ENCODE measurements at regions not wholly inside any gene's neighbourhood (a gene's known extent, or its start where the extent isn't known, plus 50 kb on each side); places are given as distances from the start of the nearest gene placed in this dataset.
"Not testable (repeated sequence)": the region's sequence is repeated elsewhere in the genome, so short reads cannot be mapped to it uniquely, and the experiment has no call there.

DNA sequence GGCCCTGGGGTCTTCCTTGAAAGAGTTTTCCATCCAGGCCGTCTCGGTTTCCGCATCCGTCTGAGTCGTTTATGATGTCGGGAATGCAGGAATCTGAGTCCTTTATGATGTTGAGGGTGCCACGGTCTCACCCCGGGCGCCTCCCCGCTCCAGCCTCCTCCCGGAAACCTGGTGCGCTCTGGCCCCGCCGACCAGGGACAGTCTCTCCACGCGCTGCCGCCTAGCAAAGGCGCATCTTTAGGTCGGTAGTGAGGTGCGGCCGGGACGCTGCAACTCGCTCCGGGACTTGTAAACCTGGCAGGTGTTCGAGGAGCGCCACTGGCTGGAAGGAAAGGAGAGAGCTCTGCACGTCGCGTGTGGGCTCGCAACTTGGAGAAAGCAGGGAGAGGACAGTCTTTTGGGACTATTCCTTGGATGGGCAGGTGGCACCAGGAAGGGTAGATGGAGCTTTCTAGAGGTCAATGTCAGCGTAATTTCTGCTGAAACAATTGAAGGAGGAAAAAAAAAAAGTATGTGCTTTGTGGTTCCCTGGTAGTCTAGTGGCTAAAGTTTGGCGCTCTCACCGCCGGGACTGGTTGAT lies 132.0 kb downstream of the FAM72B start:
- H3K36me3 Mint-ChIP-seq (ENCODE audit: low read depth); H3K4me1 Mint-ChIP-seq (ENCODE audit: low read depth); H3K27ac Mint-ChIP-seq; H3K9me3 Mint-ChIP-seq: not testable (repeated sequence)
- peak; percentile 32 for DNase-seq
- H3K4me3 Mint-ChIP-seq = peak overlapping the region; percentile 42
- H3K27me3 Mint-ChIP-seq = peaks cover 16% of the 10 kb centered on the region

DNA sequence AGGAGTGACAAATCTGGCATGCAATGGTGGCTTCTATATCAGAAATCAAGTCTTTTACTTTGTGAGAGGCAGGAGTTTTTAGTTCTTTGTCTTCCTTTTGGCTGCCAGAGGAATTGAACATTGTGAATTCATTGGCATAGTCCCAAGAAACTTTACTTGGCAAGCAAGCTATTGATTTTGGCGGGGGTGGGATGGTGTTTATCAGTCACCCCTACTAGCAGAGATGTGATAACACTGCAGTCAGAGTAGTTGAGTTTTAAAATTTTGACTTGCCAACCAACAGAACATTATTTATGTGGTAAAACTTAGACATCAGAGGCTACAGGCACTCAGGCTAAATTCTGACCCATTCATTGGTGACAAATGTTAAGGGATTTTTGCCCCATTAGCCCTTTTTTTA lies 129.2 kb downstream of the FAM72B start:
- not testable (repeated sequence) for H3K9me3 Mint-ChIP-seq; DNase-seq; H3K36me3 Mint-ChIP-seq (ENCODE audit: low read depth); H3K27ac Mint-ChIP-seq; H3K4me1 Mint-ChIP-seq (ENCODE audit: low read depth); H3K4me3 Mint-ChIP-seq
- H3K27me3 Mint-ChIP-seq = peaks cover 13% of the 10 kb centered on the region

DNA sequence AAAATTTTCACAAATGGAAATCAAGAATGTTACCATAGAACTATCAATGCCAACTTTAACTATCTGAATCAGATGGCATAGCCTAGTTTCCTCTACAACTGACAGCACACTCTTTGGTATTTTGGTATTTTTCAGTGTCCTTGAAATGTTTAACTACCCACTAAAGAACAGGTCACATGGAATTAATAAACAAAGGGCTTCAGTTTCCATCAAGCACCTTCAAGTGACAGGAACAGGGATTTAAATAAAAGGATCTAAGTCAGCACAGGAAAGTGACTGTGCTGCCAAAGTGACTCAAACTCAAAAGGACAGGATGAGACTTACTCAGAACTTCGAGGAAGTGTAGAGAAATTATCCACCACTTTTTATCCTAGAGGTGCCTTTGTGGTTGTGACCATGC lies 117.2 kb downstream of the FAM72B start:
- not testable (repeated sequence) for H3K36me3 Mint-ChIP-seq (ENCODE audit: low read depth); H3K4me3 Mint-ChIP-seq; DNase-seq; H3K9me3 Mint-ChIP-seq; H3K27me3 Mint-ChIP-seq; H3K27ac Mint-ChIP-seq; H3K4me1 Mint-ChIP-seq (ENCODE audit: low read depth)

DNA sequence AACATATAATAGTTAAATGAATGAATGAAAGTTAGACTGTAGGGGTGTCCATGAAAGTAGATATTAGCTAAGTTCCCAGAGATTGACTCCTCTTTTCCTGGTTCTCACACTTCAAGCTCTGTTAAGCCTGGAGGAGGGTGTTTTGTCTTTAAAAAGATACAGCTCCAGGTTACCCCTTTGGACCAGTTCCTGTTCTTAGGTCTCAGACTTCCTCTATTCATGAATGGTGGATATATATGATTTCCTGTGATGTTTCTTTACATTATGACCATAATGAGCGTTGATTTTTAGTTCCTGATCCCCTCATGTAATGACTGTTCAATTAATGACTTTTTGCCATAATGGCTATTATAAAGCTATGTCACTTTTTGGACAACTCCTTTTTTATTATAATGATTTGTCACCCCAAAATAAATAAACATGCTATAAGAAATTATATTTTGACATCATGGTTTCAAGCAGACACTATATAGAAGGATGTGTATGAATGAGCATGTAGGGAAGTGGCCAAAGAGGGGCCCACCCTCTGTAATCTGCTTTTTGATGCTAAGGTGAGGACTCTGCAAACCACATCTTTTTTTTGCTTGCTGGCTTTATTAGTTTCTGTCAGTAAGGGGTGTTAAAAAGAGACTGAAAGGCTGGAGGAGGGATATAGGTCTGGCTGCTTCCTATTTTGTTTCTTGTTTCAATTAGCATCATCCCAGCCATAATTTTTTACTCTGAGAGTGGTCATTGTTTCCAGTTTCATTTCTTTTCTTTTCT lies 115.2 kb downstream of the FAM72B start:
- not testable (repeated sequence) for H3K4me3 Mint-ChIP-seq

DNA sequence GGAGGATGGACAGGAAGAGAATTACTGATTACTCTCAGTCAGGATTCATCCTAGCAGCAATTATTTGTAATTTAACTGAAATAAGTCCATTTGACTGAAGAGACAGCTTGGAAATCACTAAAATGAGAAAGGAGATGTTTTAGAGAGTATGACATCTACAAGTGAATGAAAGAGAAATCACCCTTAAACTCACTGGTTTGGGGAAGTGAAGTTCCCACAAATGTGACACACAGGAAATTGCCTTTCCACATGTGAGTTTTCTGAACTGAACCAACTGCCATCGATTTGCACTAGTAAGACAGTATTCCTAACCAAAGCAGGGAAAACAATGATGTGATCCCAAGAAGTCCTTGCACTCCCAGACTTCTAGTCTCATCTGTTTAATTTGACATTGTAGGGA lies 110.3 kb downstream of the FAM72B start:
- H3K4me1 Mint-ChIP-seq (ENCODE audit: low read depth); H3K27ac Mint-ChIP-seq: not testable (repeated sequence)

More for the DNA sequence above, 115.2 kb downstream of the FAM72B start:
- not testable (repeated sequence) for DNase-seq; H3K27me3 Mint-ChIP-seq; H3K27ac Mint-ChIP-seq; H3K9me3 Mint-ChIP-seq; H3K36me3 Mint-ChIP-seq (ENCODE audit: low read depth); H3K4me1 Mint-ChIP-seq (ENCODE audit: low read depth)

DNA sequence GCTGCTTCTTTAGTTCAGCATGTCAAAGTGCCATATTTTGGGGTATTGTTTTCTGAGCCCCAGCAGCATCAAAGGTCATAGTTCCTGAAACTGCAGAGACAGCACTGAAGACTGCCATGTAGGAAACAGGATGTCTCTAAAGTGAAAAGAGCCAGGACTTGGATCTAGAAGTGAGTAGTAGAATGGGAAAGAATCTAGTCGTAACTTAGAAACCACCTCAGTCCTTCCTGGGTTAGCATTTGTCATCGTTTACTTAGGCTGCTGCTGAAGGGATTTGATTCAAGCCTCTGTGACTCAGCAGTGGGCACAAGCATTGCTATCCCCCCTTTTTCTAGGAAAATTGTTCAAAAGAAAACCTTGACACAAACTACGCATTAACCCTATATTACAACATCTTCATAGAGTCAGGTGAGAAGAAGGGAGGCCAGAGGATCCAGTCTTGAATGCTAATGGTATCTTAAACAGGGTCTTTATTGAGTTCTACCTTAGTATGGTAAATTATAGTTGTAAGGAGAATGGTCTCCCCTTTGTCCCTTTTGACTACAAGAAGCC lies 108.8 kb downstream of the FAM72B start:
- DNase-seq; H3K9me3 Mint-ChIP-seq; H3K4me3 Mint-ChIP-seq; H3K27me3 Mint-ChIP-seq; H3K27ac Mint-ChIP-seq; H3K36me3 Mint-ChIP-seq (ENCODE audit: low read depth): not testable (repeated sequence)
- H3K4me1 Mint-ChIP-seq (ENCODE audit: low read depth) = peaks cover 17% of the 10 kb centered on the region

More for the DNA sequence above, 110.3 kb downstream of the FAM72B start:
- H3K27me3 Mint-ChIP-seq; H3K36me3 Mint-ChIP-seq (ENCODE audit: low read depth); DNase-seq; H3K4me3 Mint-ChIP-seq; H3K9me3 Mint-ChIP-seq: not testable (repeated sequence)

GRCh38 chr1:121076674-121077073 lies 107.5 kb downstream of the FAM72B start:
- not testable (repeated sequence) for H3K9me3 Mint-ChIP-seq; DNase-seq; H3K36me3 Mint-ChIP-seq (ENCODE audit: low read depth); H3K4me3 Mint-ChIP-seq; H3K27me3 Mint-ChIP-seq
- peak overlapping the region; percentile 98 for H3K27ac Mint-ChIP-seq
- peaks cover 25% of the 10 kb centered on the region for H3K4me1 Mint-ChIP-seq (ENCODE audit: low read depth)

GRCh38 chr1:121079655-121080054 lies 104.5 kb downstream of the FAM72B start:
- H3K36me3 Mint-ChIP-seq (ENCODE audit: low read depth); H3K9me3 Mint-ChIP-seq; H3K4me3 Mint-ChIP-seq; DNase-seq; H3K27ac Mint-ChIP-seq: not testable (repeated sequence)
- Mint-ChIP-seq H3K4me1 (ENCODE audit: low read depth) (peaks cover 24% of the 10 kb centered on the region), H3K27me3 (peaks cover 14% of the 10 kb centered on the region)

GRCh38 chr1:121080197-121080903 lies 103.8 kb downstream of the FAM72B start:
- not testable (repeated sequence) for H3K36me3 Mint-ChIP-seq (ENCODE audit: low read depth); H3K4me3 Mint-ChIP-seq; H3K9me3 Mint-ChIP-seq
- DNase-seq = peak; percentile 41
- Mint-ChIP-seq H3K27me3 (peaks cover 17% of the 10 kb centered on the region), H3K27ac (peak overlapping the region; percentile 50), H3K4me1 (ENCODE audit: low read depth) (peaks cover 23% of the 10 kb centered on the region)

- H3K36me3 Mint-ChIP-seq (ENCODE audit: low read depth) = not testable (repeated sequence)
- H3K27me3 Mint-ChIP-seq = peaks cover 17% of the 10 kb centered on the region
Observed at GRCh38 chr1:121080904-121081264, 103.3 kb downstream of the FAM72B start.

GRCh38 chr1:121081625-121082199 lies 102.4 kb downstream of the FAM72B start:
- H3K9me3 Mint-ChIP-seq; DNase-seq; H3K27ac Mint-ChIP-seq; H3K4me3 Mint-ChIP-seq; H3K36me3 Mint-ChIP-seq (ENCODE audit: low read depth): not testable (repeated sequence)
- Mint-ChIP-seq H3K4me1 (ENCODE audit: low read depth) (peaks cover 20% of the 10 kb centered on the region), H3K27me3 (peaks cover 17% of the 10 kb centered on the region)

More at GRCh38 chr1:121080904-121081264, 103.3 kb downstream of the FAM72B start:
- H3K9me3 Mint-ChIP-seq, DNase-seq, H3K4me3 Mint-ChIP-seq, H3K27ac Mint-ChIP-seq: not testable (repeated sequence)
- peaks cover 22% of the 10 kb centered on the region for H3K4me1 Mint-ChIP-seq (ENCODE audit: low read depth)

- H3K27ac Mint-ChIP-seq; H3K36me3 Mint-ChIP-seq (ENCODE audit: low read depth): not testable (repeated sequence)
- peaks cover 17% of the 10 kb centered on the region for H3K27me3 Mint-ChIP-seq
Observed at GRCh38 chr1:121082995-121083394, 101.1 kb downstream of the FAM72B start.

GRCh38 chr1:121086249-121086648 lies 97.9 kb downstream of the FAM72B start:
- Mint-ChIP-seq H3K27me3 (peaks cover 14% of the 10 kb centered on the region), H3K4me1 (ENCODE audit: low read depth) (peaks cover 11% of the 10 kb centered on the region)
- H3K27ac Mint-ChIP-seq; H3K4me3 Mint-ChIP-seq; DNase-seq; H3K9me3 Mint-ChIP-seq; H3K36me3 Mint-ChIP-seq (ENCODE audit: low read depth): not testable (repeated sequence)

More at GRCh38 chr1:121082995-121083394, 101.1 kb downstream of the FAM72B start:
- not testable (repeated sequence) for DNase-seq, H3K9me3 Mint-ChIP-seq, H3K4me3 Mint-ChIP-seq
- peaks cover 24% of the 10 kb centered on the region for H3K4me1 Mint-ChIP-seq (ENCODE audit: low read depth)

DNA sequence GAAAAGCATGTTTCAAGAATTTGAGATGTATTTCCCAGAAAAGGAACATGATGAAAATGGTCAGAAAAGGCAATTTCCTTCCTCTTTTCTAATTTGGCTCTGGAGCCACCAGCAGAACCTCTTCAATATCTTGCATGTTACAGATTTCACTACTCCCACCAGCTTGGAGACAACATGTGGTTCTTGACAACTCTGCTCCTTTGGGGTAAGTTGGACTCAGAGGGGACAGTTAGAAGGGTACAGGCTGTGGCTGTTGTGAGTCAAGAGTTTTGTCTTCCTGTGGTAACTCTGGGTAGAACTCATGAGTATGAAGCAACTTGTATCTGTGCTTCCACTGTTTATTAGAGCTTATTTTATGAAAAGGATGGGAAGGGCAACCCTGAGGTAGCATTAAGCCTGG lies 96.9 kb downstream of the FAM72B start:
- H3K9me3 Mint-ChIP-seq; H3K27ac Mint-ChIP-seq; DNase-seq; H3K4me1 Mint-ChIP-seq (ENCODE audit: low read depth); H3K27me3 Mint-ChIP-seq; H3K4me3 Mint-ChIP-seq; H3K36me3 Mint-ChIP-seq (ENCODE audit: low read depth): not testable (repeated sequence)

All from activated T-cell treated with anti-CD3 and anti-CD28 coated beads, Interleukin-2, amount 50 U/mL, for 24 hours (primary cell).